ENCODE measurements at regions not wholly inside any gene's neighbourhood (a gene's known extent, or its start where the extent isn't known, plus 50 kb on each side); places are given as distances from the start of the nearest gene placed in this dataset.

- TF ChIP-seq POLR2A (IDR thresholded peaks at IDR 0.05), result no peak
- TF ChIP-seq CTCF (IDR thresholded peaks at IDR 0.05), result no peak
- TF ChIP-seq POLR2AphosphoS5 (IDR thresholded peaks at IDR 0.05), result no peak
- TF ChIP-seq EP300 (IDR thresholded peaks at IDR 0.05), result no peak
- Histone ChIP-seq H3K36me3 (no peaks in the 10 kb centered on the region), H3K9me3 (peaks cover 0 to 5% (median 0%) of the 10 kb centered on the region in 3 donors), H3K4me3 (no peak overlapping the region), H3K4me1 (no peaks in the 10 kb centered on the region), H3K27ac (no peak overlapping the region), H3K27me3 (no peaks in the 10 kb centered on the region)
- ATAC-seq, result no peak
Measured at GRCh38 chr3:84209474-84209873, 749.3 kb upstream of the CADM2 start.

GRCh38 chr3:84223512-84223911, 735.3 kb upstream of the CADM2 start:
- no peaks in the 10 kb centered on the region for H3K4me1 ChIP-seq
- no peak overlapping the region for H3K27ac ChIP-seq
- H3K27me3 ChIP-seq, result no peaks in the 10 kb centered on the region
- no peak for ATAC-seq
- H3K36me3 ChIP-seq, result no peaks in the 10 kb centered on the region
- no peaks in the 10 kb centered on the region for H3K9me3 ChIP-seq
- H3K4me3 ChIP-seq, result no peak overlapping the region
- TF ChIP-seq CTCF (IDR thresholded peaks at IDR 0.05) (no peak), POLR2AphosphoS5 (IDR thresholded peaks at IDR 0.05) (no peak), EP300 (IDR thresholded peaks at IDR 0.05) (no peak), POLR2A (IDR thresholded peaks at IDR 0.05) (no peak)

GRCh38 chr3:84224262-84224661, 734.5 kb upstream of the CADM2 start:
- Histone ChIP-seq H3K4me1 (no peaks in the 10 kb centered on the region), H3K27ac (no peak overlapping the region), H3K9me3 (no peaks in the 10 kb centered on the region), H3K4me3 (no peak overlapping the region), H3K36me3 (no peaks in the 10 kb centered on the region), H3K27me3 (no peaks in the 10 kb centered on the region)
- 74% methylated on average over 2 of the region's 2 CpGs; no CpG with 5 or more reads in 1 of the 2 donors for WGBS, 2 donors (ENCODE audit: low coverage in 1 of 2)
- ATAC-seq, result no peak
- TF ChIP-seq POLR2A (IDR thresholded peaks at IDR 0.05) (no peak), POLR2AphosphoS5 (IDR thresholded peaks at IDR 0.05) (no peak), CTCF (IDR thresholded peaks at IDR 0.05) (no peak), EP300 (IDR thresholded peaks at IDR 0.05) (no peak)

- H3K4me3 ChIP-seq, result no peak overlapping the region
- H3K36me3 ChIP-seq, result no peaks in the 10 kb centered on the region
- TF ChIP-seq CTCF (IDR thresholded peaks at IDR 0.05) (no peak), POLR2AphosphoS5 (IDR thresholded peaks at IDR 0.05) (no peak), POLR2A (IDR thresholded peaks at IDR 0.05) (no peak), EP300 (IDR thresholded peaks at IDR 0.05) (no peak)
- ATAC-seq, result no peak
- WGBS, 2 donors (ENCODE audit: low coverage in 1 of 2), result 67 to 78% methylated on average over 4 of the region's 4 CpGs
- H3K4me1 ChIP-seq, result no peaks in the 10 kb centered on the region
- no peaks in the 10 kb centered on the region for H3K9me3 ChIP-seq
- H3K27ac ChIP-seq, result no peak overlapping the region
- no peaks in the 10 kb centered on the region for H3K27me3 ChIP-seq
Measured at GRCh38 chr3:84236261-84236660, 722.5 kb upstream of the CADM2 start.

GRCh38 chr3:84245789-84246188, 713.0 kb upstream of the CADM2 start:
- no peak overlapping the region for H3K27ac ChIP-seq
- TF ChIP-seq POLR2A (IDR thresholded peaks at IDR 0.05) (no peak), POLR2AphosphoS5 (IDR thresholded peaks at IDR 0.05) (no peak), EP300 (IDR thresholded peaks at IDR 0.05) (no peak), CTCF (IDR thresholded peaks at IDR 0.05) (no peak)
- H3K9me3 ChIP-seq, result peaks cover 0 to 5% (median 0%) of the 10 kb centered on the region in 3 donors
- H3K4me1 ChIP-seq, result no peaks in the 10 kb centered on the region
- H3K36me3 ChIP-seq, result no peaks in the 10 kb centered on the region
- WGBS, 2 donors (ENCODE audit: low coverage in 1 of 2), result 9 to 61% methylated on average over 1 of the region's 1 CpG
- ATAC-seq, result no peak
- no peak overlapping the region for H3K4me3 ChIP-seq
- H3K27me3 ChIP-seq, result no peaks in the 10 kb centered on the region
